NCI-H1694 treated with DMSO at 0.1 percent for 48 hours (cell line): ENCODE measurements at regions not wholly inside any gene's neighbourhood (a gene's known extent, or its start where the extent isn't known, plus 50 kb on each side); places are given as distances from the start of the nearest gene placed in this dataset.

Source experiments
- DNase-seq: peaks from one replicate; lab custom pipeline; 2025; lab: John Stamatoyannopoulos, UW

- DNase-seq: peak; percentile 84
Measured at GRCh38 chr6:26312501-26313397, 52.2 kb upstream of the BTN3A2 start.
